GM12892 (cell line): ENCODE measurements at regions not wholly inside any gene's neighbourhood (a gene's known extent, or its start where the extent isn't known, plus 50 kb on each side); places are given as distances from the start of the nearest gene placed in this dataset.

ENCODE experiments used
- POLR2A ChIP-seq: IDR thresholded peaks from 2 replicates; pipeline ENCODE4 v1.6.1; 2011; ENCODE audit warnings: low read depth, low read length, control low read depth
- POLR2AphosphoS5 ChIP-seq: IDR thresholded peaks from 2 replicates; pipeline ENCODE4 v1.6.1; 2011; ENCODE audit warnings: low read depth, low read length, control low read depth

DNA sequence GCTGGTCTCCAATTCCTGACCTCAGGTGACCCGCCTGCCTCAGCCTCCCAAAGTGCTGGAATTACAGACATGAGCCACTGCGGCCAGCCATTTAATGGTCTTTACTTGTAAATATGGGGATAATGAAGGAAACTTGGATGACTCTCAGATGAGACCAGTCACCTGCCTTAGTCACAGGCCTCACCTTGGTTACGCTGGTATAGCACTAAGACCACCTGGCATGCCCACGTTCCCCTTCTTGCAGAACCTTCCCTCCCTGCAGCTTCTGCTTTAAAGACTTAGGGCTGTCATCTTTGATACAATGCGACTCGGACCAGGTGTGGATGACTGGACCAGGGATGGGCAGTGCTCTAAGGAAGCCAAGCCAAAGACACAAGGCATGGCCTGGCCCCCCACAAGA, 629.9 kb downstream of the CCDC171 start:
- TF ChIP-seq POLR2A (no peak), POLR2AphosphoS5 (no peak)
